Right lobe of liver (tissue), 6 donors: ENCODE measurements at regions not wholly inside any gene's neighbourhood (a gene's known extent, or its start where the extent isn't known, plus 50 kb on each side); places are given as distances from the start of the nearest gene placed in this dataset.
A peak's percentile ranks its signal among the peaks of the same experiment; 100 is the strongest.
"Not testable (repeated sequence)": the region's sequence is repeated elsewhere in the genome, so short reads cannot be mapped to it uniquely, and the experiment has no call there.

Experiments used
- ATAC-seq, 4 donors: fragments of 200-7000 bp; cut with Tn5 transposase; one replicate each; pipeline ENCODE4 v1.9.1; 2020; ENCODE audit warnings: mild to moderate bottlenecking in 4 of 4, moderate library complexity in 4 of 4
- DNase-seq, 3 donors: peaks; one replicate each; pipeline ENCODE4 v3.0.0-alpha.2; 2020
- H3K27ac ChIP-seq, 3 donors: fragments of 200-600 bp; one replicate each; pipeline ENCODE4 v1.8.0; 2022
- H3K27me3 ChIP-seq, 2 donors: fragments of 200-600 bp; one replicate each; pipeline ENCODE4 v1.8.0; 2022
- H3K36me3 ChIP-seq, 4 donors: fragments of 200-600 bp; sonication (generic) in 1 of 4; one replicate each; pipeline versions ENCODE4 v1.5.1 to v1.8.0; 2017 to 2022; ENCODE audit warnings: control low read depth in 1 of 4
- H3K4me1 ChIP-seq, 4 donors: fragments of 200-600 bp; sonication (generic) in 1 of 4; one replicate each; pipeline versions ENCODE4 v1.5.1 to v1.8.0; 2017 to 2022; ENCODE audit warnings: control low read depth in 1 of 4
- H3K4me3 ChIP-seq, 3 donors: fragments of 200-600 bp; one replicate each; pipeline ENCODE4 v1.8.0; 2022
- H3K9me3 ChIP-seq, 4 donors: fragments of 200-600 bp; sonication (generic) in 1 of 4; one replicate each; pipeline versions ENCODE4 v1.5.1 to v1.8.0; 2017 to 2022; ENCODE audit warnings: control low read depth in 1 of 4
- CTCF ChIP-seq, 4 donors: fragments of 200-600 bp in 3 of 4; fragments of 450-650 bp in 1 of 4; IDR thresholded peaks; one replicate each; pipeline versions ENCODE4 v1.5.1 to v1.8.0; 2016 to 2022; ENCODE audit warnings: antibody characterized with exemption in 4 of 4, mild to moderate bottlenecking in 2 of 4
- POLR2A ChIP-seq: fragments of 450-650 bp; IDR thresholded peaks from one replicate; pipeline ENCODE4 v1.6.1; 2017; ENCODE audit warnings: antibody characterized with exemption, mild to moderate bottlenecking
- WGBS: methylation state at CpG from one replicate; pipeline ENCODE4 v1.1.6; 2018; ENCODE audit warnings: low coverage, low lambda C conversion rate; ENCODE audit not compliant: insufficient coverage; ENCODE audit errors: missing lambda C conversion rate; 5-methylcytosine and 5-hydroxymethylcytosine counted together
- intact Hi-C, 2 donors: fragments of 100-400 bp; cut with DNase I; formaldehyde crosslinking; loops; one replicate each; pipeline versions ENCODE4 v1.11.2 to v1.14.1; 2022
- donor health status: DM: no; HTN: yes; CAD: no.
- donor health status: DM: no; HTN: no; CAD: no.
- donor health status: DM: no; HTN: no; CAD: no.
- donor health status: DM: no; HTN: yes; CAD: no.
- donor health status: DM: no; HTN: yes; CAD: no.

GRCh38 chr1:218516526-218516925 lies 171.4 kb downstream of the TGFB2 start:
- WGBS, result 56% methylated on average over 3 of the region's 3 CpGs
- Histone ChIP-seq H3K27me3 (no peaks in the 10 kb centered on the region), H3K27ac (no peak overlapping the region), H3K9me3 (no peaks in the 10 kb centered on the region), H3K4me1 (no peaks in the 10 kb centered on the region), H3K36me3 (no peaks in the 10 kb centered on the region), H3K4me3 (no peak overlapping the region)
- no peak for ATAC-seq
- intact Hi-C loops, result no loop called here
- TF ChIP-seq POLR2A, result no peak
- no peak for TF ChIP-seq CTCF (IDR thresholded peaks at IDR 0.05)
- no peak for DNase-seq

DNA sequence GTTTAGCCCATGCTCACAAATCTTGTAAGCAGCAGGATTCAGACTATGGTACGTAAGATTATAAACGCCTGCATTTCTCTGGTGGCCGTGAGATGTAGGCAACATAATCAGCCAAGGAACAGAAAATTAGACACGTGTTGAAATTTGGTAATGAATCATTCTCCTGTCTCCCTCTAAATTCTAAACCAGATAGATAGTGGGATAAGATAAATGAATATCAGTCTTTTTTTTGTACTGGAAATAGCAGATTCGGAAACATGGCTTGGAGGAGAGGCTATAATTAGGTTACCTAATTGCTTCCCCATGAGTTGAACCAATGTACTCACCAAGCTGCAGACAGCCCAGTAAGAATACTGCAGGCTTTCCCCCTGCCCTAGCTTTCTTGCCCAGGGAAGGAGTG lies 172.3 kb downstream of the TGFB2 start:
- Histone ChIP-seq H3K27ac (no peak overlapping the region), H3K4me1 (no peaks in the 10 kb centered on the region), H3K36me3 (no peaks in the 10 kb centered on the region), H3K27me3 (no peaks in the 10 kb centered on the region), H3K4me3 (no peak overlapping the region), H3K9me3 (no peaks in the 10 kb centered on the region)
- no peak for ATAC-seq
- no peak for DNase-seq
- intact Hi-C loops, result no loop called here
- whole genome bisulfite sequencing, result 71% methylated on average over 4 of the region's 5 CpGs
- TF ChIP-seq POLR2A (no peak), CTCF (IDR thresholded peaks at IDR 0.05) (no peak)

GRCh38 chr1:218518216-218518740 lies 173.1 kb downstream of the TGFB2 start:
- ATAC-seq, result no peak

DNA sequence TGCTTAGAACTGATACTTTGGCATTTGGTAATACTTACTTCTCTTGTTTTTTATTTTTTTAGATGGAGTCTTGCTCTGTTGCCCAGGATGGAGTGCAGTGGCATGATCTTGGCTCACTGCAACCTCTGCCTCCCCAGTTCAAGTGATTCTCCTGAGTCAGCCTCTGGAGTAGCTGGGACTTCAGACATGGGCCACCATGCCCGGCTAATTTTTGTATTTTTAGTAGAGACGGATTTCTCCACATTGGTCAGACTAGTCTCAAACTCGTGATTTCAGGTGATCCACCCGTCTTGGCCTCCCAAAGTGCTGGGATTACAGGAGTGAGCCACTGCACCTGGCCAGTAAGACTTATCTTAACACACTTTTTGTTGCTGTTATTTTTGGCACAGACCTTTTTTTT lies 175.5 kb downstream of the TGFB2 start:
- intact Hi-C loops, ATAC-seq, H3K27ac ChIP-seq, H3K4me3 ChIP-seq, H3K9me3 ChIP-seq, H3K36me3 ChIP-seq, H3K27me3 ChIP-seq, DNase-seq, H3K4me1 ChIP-seq: not testable (repeated sequence)
- 85% methylated on average over 4 of the region's 4 CpGs for WGBS

More at GRCh38 chr1:218518216-218518740, 173.1 kb downstream of the TGFB2 start:
- no peak overlapping the region for H3K4me3 ChIP-seq
- 72% methylated on average over 2 of the region's 2 CpGs for WGBS
- H3K4me1 ChIP-seq, result no peaks in the 10 kb centered on the region
- intact Hi-C loops, result no loop called here
- no peaks in the 10 kb centered on the region for H3K27me3 ChIP-seq
- no peaks in the 10 kb centered on the region for H3K36me3 ChIP-seq
- no peak overlapping the region for H3K27ac ChIP-seq
- TF ChIP-seq POLR2A (no peak), CTCF (IDR thresholded peaks at IDR 0.05) (no peak)
- no peak for DNase-seq
- no peaks in the 10 kb centered on the region for H3K9me3 ChIP-seq

DNA sequence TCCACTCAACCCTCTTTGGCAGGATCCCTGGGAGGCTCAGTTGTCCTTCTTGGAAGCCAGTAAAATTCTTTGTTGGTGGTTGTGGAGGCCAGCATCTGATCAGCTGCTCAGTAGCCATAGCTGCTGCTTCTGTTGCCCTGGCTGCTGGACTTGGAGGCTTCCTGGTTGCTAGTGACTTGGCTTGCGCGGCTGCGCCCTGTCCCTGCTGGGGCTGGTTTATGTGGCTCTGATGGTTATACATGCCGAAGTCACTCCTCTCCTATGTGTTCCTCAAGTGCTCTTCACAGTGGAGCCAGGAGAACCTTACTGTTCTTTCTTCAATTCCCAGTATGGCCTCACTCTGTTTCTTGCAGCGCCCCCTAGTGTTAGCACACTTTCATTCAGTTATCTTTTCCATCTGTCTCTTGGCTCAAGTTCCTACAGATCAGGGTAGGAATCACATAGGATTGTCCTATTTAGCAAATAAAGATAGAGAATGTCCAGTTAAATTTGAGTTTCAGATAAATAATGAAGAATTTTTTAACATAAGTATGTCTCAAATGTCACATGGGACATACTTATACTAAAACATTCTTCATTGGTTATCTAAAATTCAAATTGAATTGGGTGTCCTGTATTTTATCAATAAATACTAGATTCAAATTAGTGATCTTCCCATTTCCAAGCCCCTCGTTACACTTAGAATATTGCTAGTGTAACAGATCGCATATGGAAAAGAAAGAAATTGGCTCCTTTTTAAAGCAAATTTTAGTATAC lies 176.5 kb downstream of the TGFB2 start:
- intact Hi-C loops, result no loop called here
- TF ChIP-seq CTCF (IDR thresholded peaks at IDR 0.05), result peak; percentile 51 to 72 (median 62)
- no peak for TF ChIP-seq POLR2A
- H3K27me3 ChIP-seq, result no peaks in the 10 kb centered on the region
- DNase-seq (peak in 2 of 3 donors; percentile 17 to 45), ATAC-seq (peak; percentile 49 to 77 (median 65))
- no peak overlapping the region for H3K27ac ChIP-seq
- no peaks in the 10 kb centered on the region for H3K9me3 ChIP-seq
- H3K36me3 ChIP-seq, result no peaks in the 10 kb centered on the region
- WGBS, result 41% methylated on average over 4 of the region's 7 CpGs
- no peaks in the 10 kb centered on the region for H3K4me1 ChIP-seq
- no peak overlapping the region for H3K4me3 ChIP-seq
